Renal pelvis (tissue), 1 donor: ENCODE measurements at regions not wholly inside any gene's neighbourhood (a gene's known extent, or its start where the extent isn't known, plus 50 kb on each side); places are given as distances from the start of the nearest gene placed in this dataset.

Experiments
- DNase-seq: peaks from one replicate; pipeline ENCODE4 v3.0.0-alpha.2; 2013

GRCh38 chr3:193827871-193828270, 234.9 kb downstream of the OPA1 start:
- DNase-seq: no peak

GRCh38 chr3:193828477-193828876, 235.5 kb downstream of the OPA1 start:
- DNase-seq: no peak

GRCh38 chr3:193829781-193830180, 236.8 kb downstream of the OPA1 start:
- DNase-seq: no peak

GRCh38 chr3:193830791-193831191, 237.8 kb downstream of the OPA1 start:
- DNase-seq: no peak

GRCh38 chr3:193831495-193832455, 238.8 kb downstream of the OPA1 start:
- no peak for DNase-seq

- DNase-seq: no peak
Observed at GRCh38 chr3:193832833-193833413, 239.9 kb downstream of the OPA1 start.

- DNase-seq: no peak
Observed at GRCh38 chr3:193833592-193833991, 240.6 kb downstream of the OPA1 start.

GRCh38 chr3:193835414-193835813, 242.4 kb downstream of the OPA1 start:
- no peak for DNase-seq

GRCh38 chr3:193836511-193836910, 243.5 kb downstream of the OPA1 start:
- no peak for DNase-seq

- no peak for DNase-seq
Observed at GRCh38 chr3:193836918-193837317, 243.9 kb downstream of the OPA1 start.

GRCh38 chr3:193837347-193837827, 244.4 kb downstream of the OPA1 start:
- DNase-seq: no peak

- no peak for DNase-seq
Observed at GRCh38 chr3:193840111-193840641, 247.2 kb downstream of the OPA1 start.

- no peak for DNase-seq
Observed at GRCh38 chr3:193841581-193841980, 248.6 kb downstream of the OPA1 start.

GRCh38 chr3:193842029-193842798, 249.2 kb downstream of the OPA1 start:
- no peak for DNase-seq

GRCh38 chr3:193842832-193843473, 249.9 kb downstream of the OPA1 start:
- DNase-seq: no peak

GRCh38 chr3:193843474-193844301, 250.7 kb downstream of the OPA1 start:
- peak; percentile 71 for DNase-seq

- DNase-seq: no peak
Observed at GRCh38 chr3:193844472-193844871, 251.5 kb downstream of the OPA1 start.

GRCh38 chr3:193845144-193845543, 252.1 kb downstream of the OPA1 start:
- DNase-seq: no peak

- DNase-seq: no peak
Observed at GRCh38 chr3:193846569-193846968, 253.6 kb downstream of the OPA1 start.

GRCh38 chr3:193847402-193847801, 254.4 kb downstream of the OPA1 start:
- DNase-seq: no peak

GRCh38 chr3:193848547-193848946, 255.5 kb downstream of the OPA1 start:
- no peak for DNase-seq
